ENCODE measurements at regions not wholly inside any gene's neighbourhood (a gene's known extent, or its start where the extent isn't known, plus 50 kb on each side); places are given as distances from the start of the nearest gene placed in this dataset.

GRCh38 chr10:36344240-36345174 lies 702.4 kb upstream of the FZD8 start:
- DNase-seq (ENCODE audit: low read depth): no peak
- TF ChIP-seq CTCF (IDR thresholded peaks at IDR 0.05; ENCODE audit: low read depth, low read length, missing control alignments): no peak
- no peak overlapping the region for H3K4me3 ChIP-seq (ENCODE audit: low read depth, low read length)

- TF ChIP-seq CTCF (IDR thresholded peaks at IDR 0.05; ENCODE audit: low read depth, low read length, missing control alignments): no peak
- DNase-seq (ENCODE audit: low read depth): no peak
- H3K4me3 ChIP-seq (ENCODE audit: low read depth, low read length): no peak overlapping the region
These were observed 700.7 kb upstream of the FZD8 start for GRCh38 chr10:36342781-36343180.

GRCh38 chr10:36341471-36341870 lies 699.4 kb upstream of the FZD8 start:
- DNase-seq (ENCODE audit: low read depth): no peak
- no peak for TF ChIP-seq CTCF (IDR thresholded peaks at IDR 0.05; ENCODE audit: low read depth, low read length, missing control alignments)
- no peak overlapping the region for H3K4me3 ChIP-seq (ENCODE audit: low read depth, low read length)

- no peak for DNase-seq (ENCODE audit: low read depth)
- H3K4me3 ChIP-seq (ENCODE audit: low read depth, low read length): no peak overlapping the region
- TF ChIP-seq CTCF (IDR thresholded peaks at IDR 0.05; ENCODE audit: low read depth, low read length, missing control alignments): no peak
These were observed 694.2 kb upstream of the FZD8 start for GRCh38 chr10:36336315-36336714.

- no peak overlapping the region for H3K4me3 ChIP-seq (ENCODE audit: low read depth, low read length)
- DNase-seq (ENCODE audit: low read depth): no peak
- TF ChIP-seq CTCF (IDR thresholded peaks at IDR 0.05; ENCODE audit: low read depth, low read length, missing control alignments): no peak
These were observed 691.4 kb upstream of the FZD8 start for GRCh38 chr10:36333446-36333845.

GRCh38 chr10:36332926-36333325 lies 690.8 kb upstream of the FZD8 start:
- H3K4me3 ChIP-seq (ENCODE audit: low read depth, low read length): no peak overlapping the region
- DNase-seq (ENCODE audit: low read depth): no peak
- TF ChIP-seq CTCF (IDR thresholded peaks at IDR 0.05; ENCODE audit: low read depth, low read length, missing control alignments): no peak

- H3K4me3 ChIP-seq (ENCODE audit: low read depth, low read length): no peak overlapping the region
- TF ChIP-seq CTCF (IDR thresholded peaks at IDR 0.05; ENCODE audit: low read depth, low read length, missing control alignments): no peak
- no peak for DNase-seq (ENCODE audit: low read depth)
These were observed 689.0 kb upstream of the FZD8 start for GRCh38 chr10:36331121-36331520.
